Endothelial cell of umbilical vein (primary cell): ENCODE measurements at regions not wholly inside any gene's neighbourhood (a gene's known extent, or its start where the extent isn't known, plus 50 kb on each side); places are given as distances from the start of the nearest gene placed in this dataset.

Experiments used
- BruUV-seq: library from RNA; stranded (reverse); fragments of 400-500 nt; replicated peaks from 2 replicates; lab custom pipeline; 2021; lab: Mats Ljungman, UMichigan
- CTCF ChIA-PET: fragments of 300-600, 350-600 bp; sonication (Branson Sonifier 250); formaldehyde crosslinking; loops from one replicate; lab custom pipeline; 2021; ENCODE audit warnings: antibody characterized with exemption, inconsistent platforms; lab: Charles Lee
- POLR2A ChIA-PET: fragments of 300-600, 350-600 bp; sonication (Branson Sonifier 250); formaldehyde crosslinking; loops from one replicate; lab custom pipeline; 2021; ENCODE audit warnings: antibody characterized with exemption, inconsistent platforms; lab: Charles Lee
- DNase-seq: peaks from one replicate; pipeline ENCODE4 v3.0.0-alpha.2; 2011; ENCODE audit warnings: low read depth, low spot score
- FAIRE-seq: peaks from 2 replicates; lab custom pipeline; 2011; peaks lifted over from hg19 to GRCh38; lab: Jason Lieb, UNC
- H2AFZ ChIP-seq: 2 replicates; pipeline ENCODE4 v1.6.0; 2012; ENCODE audit warnings: low read depth, low read length, control low read depth, inconsistent platforms
- H3K27ac ChIP-seq: 2 replicates; pipeline ENCODE4 v1.5.1; 2011; ENCODE audit warnings: low read depth, mild to moderate bottlenecking, control low read depth, low read length, moderate library complexity; ENCODE audit not compliant: insufficient read depth
- H3K27me3 ChIP-seq, 2 experiments: 2 replicates each; pipeline versions ENCODE4 v1.6.0 to v1.6.1; 2011; ENCODE audit warnings: low read length in 2 of 2, mixed read lengths in 1 of 2; ENCODE audit not compliant: control insufficient read depth in 2 of 2, insufficient read depth in 2 of 2
- H3K36me3 ChIP-seq, 2 experiments: 2 replicates in 1 of 2; 3 replicates in 1 of 2; pipeline ENCODE4 v1.5.1; 2011; ENCODE audit warnings: low read length in 2 of 2, mild to moderate bottlenecking in 1 of 2, moderate library complexity in 1 of 2; ENCODE audit not compliant: control insufficient read depth in 2 of 2, insufficient read depth in 2 of 2; ENCODE audit errors: extremely low read depth in 1 of 2
- H3K4me1 ChIP-seq: 3 replicates; pipeline ENCODE4 v1.5.1; 2011; ENCODE audit warnings: mild to moderate bottlenecking, low read length; ENCODE audit not compliant: control insufficient read depth, insufficient read depth; ENCODE audit errors: extremely low read depth
- H3K4me2 ChIP-seq: 2 replicates; pipeline ENCODE4 v1.6.1; 2011; ENCODE audit warnings: low read length, control low read depth, mixed read lengths; ENCODE audit not compliant: insufficient read depth
- H3K4me3 ChIP-seq, 3 experiments: fragments of 200-600 bp in 1 of 3; sonication (generic), shearing (Covaris generic) in 1 of 3; replicated peaks in 1 of 3; 2 replicates each; pipeline ENCODE4 v1.5.1; 2011 to 2016; ENCODE audit warnings: control low read depth in 3 of 3, low read length in 3 of 3, mild to moderate bottlenecking in 2 of 3, inconsistent platforms in 1 of 3, low read depth in 1 of 3, moderate library complexity in 1 of 3; ENCODE audit not compliant: insufficient read depth in 1 of 3
- H3K79me2 ChIP-seq: 2 replicates; pipeline ENCODE4 v1.6.0; 2012; ENCODE audit warnings: low read length, inconsistent platforms; ENCODE audit not compliant: control insufficient read depth, insufficient read depth
- H3K9ac ChIP-seq: replicated peaks from 2 replicates; pipeline ENCODE3; 2011; ENCODE audit warnings: low read length, control low read depth; ENCODE audit not compliant: insufficient read depth; ENCODE audit errors: extremely low read depth
- H3K9me1 ChIP-seq: replicated peaks from 3 replicates; pipeline ENCODE4 v1.6.0; 2011; ENCODE audit warnings: mild to moderate bottlenecking, low read length; ENCODE audit not compliant: control insufficient read depth, insufficient read depth; ENCODE audit errors: extremely low read depth
- H3K9me3 ChIP-seq: replicated peaks from 2 replicates; pipeline ENCODE4 v1.5.1; 2012; ENCODE audit warnings: low read length, inconsistent platforms; ENCODE audit not compliant: control insufficient read depth, insufficient read depth
- H4K20me1 ChIP-seq: replicated peaks from 2 replicates; pipeline ENCODE3; 2011; ENCODE audit warnings: mild to moderate bottlenecking, low read length; ENCODE audit not compliant: control insufficient read depth, insufficient read depth; ENCODE audit errors: extremely low read depth
- CTCF ChIP-seq, 2 donors: IDR thresholded peaks; 1 replicate in 1 of 2; 2 replicates in 1 of 2; pipeline ENCODE4 v1.5.1; 2011; ENCODE audit warnings: low read length in 2 of 2, mild to moderate bottlenecking in 2 of 2, moderate library complexity in 2 of 2, control low read depth in 1 of 2, inconsistent platforms in 1 of 2, low read depth in 1 of 2; ENCODE audit not compliant: insufficient read depth in 1 of 2; ENCODE audit errors: extremely low read depth in 1 of 2
- EZH2 ChIP-seq: IDR thresholded peaks from 2 replicates; pipeline ENCODE4 v1.6.1; 2012; ENCODE audit warnings: borderline replicate concordance, low read depth, mild to moderate bottlenecking, moderate library complexity, low read length, inconsistent platforms; ENCODE audit not compliant: severe bottlenecking
- FOS ChIP-seq: IDR thresholded peaks from 2 replicates; pipeline ENCODE4 v1.6.1; 2011; ENCODE audit warnings: mild to moderate bottlenecking, low read length, moderate library complexity, borderline replicate concordance; ENCODE audit not compliant: insufficient read depth
- GATA2 ChIP-seq: IDR thresholded peaks from 2 replicates; pipeline ENCODE4 v1.7.0; 2011; ENCODE audit warnings: low read depth, mild to moderate bottlenecking, moderate library complexity, mixed read lengths, low read length; ENCODE audit not compliant: insufficient read length, insufficient read depth
- JUN ChIP-seq: IDR thresholded peaks from 2 replicates; pipeline ENCODE4 v1.6.1; 2011; ENCODE audit warnings: borderline replicate concordance, low read depth; ENCODE audit not compliant: insufficient read length, insufficient read depth
- MAX ChIP-seq: IDR thresholded peaks from 2 replicates; pipeline ENCODE4 v1.6.1; 2011; ENCODE audit not compliant: insufficient read depth, insufficient read length
- MYC ChIP-seq: IDR thresholded peaks from one replicate; pipeline ENCODE4 v1.6.1; 2011; ENCODE audit warnings: mild to moderate bottlenecking, low read depth, low read length
- POLR2A ChIP-seq: IDR thresholded peaks from 2 replicates; pipeline ENCODE4 v1.6.1; 2012; ENCODE audit warnings: low read depth, mild to moderate bottlenecking, control low read depth, low read length
- POLR2AphosphoS5 ChIP-seq: IDR thresholded peaks from 2 replicates; pipeline ENCODE4 v1.6.1; 2012; ENCODE audit warnings: low read depth, mild to moderate bottlenecking, control low read depth, low read length, moderate library complexity; ENCODE audit not compliant: insufficient read depth
- dilution Hi-C: fragments of 300-500 bp; cut with MboI; formaldehyde crosslinking; loops from one replicate; pipeline ENCODE4 v1.15.0; 2019; ENCODE audit warnings: low sequenced_read_pairs; ENCODE audit not compliant: extremely low pct_ligation_motif_present
- intact Hi-C: fragments of 100-400 bp; cut with micrococcal nuclease; formaldehyde crosslinking; loops from one replicate; pipeline ENCODE4 v1.10.0; 2022

GRCh38 chr14:65210118-65210821 lies 108.0 kb upstream of the MAX start:
- DNase-seq, result peak; percentile 23
- peak; percentile 80 for FAIRE-seq
- H3K79me2 ChIP-seq, result no peaks in the 10 kb centered on the region
- no peak overlapping the region for H3K4me2 ChIP-seq
- no peaks in the 10 kb centered on the region for H3K9me3 ChIP-seq
- ChIA-PET POLR2A (no interaction called here), CTCF (interaction anchor here (1.0 to 1.6 kb wide), 4 partner anchors 8 to 614 kb away, joined by 3 to 9 read pairs (median 4); no protein-coding TSS in a partner anchor)
- H2AFZ ChIP-seq, result peak overlapping the region; percentile 26
- no peak overlapping the region for H3K4me3 ChIP-seq
- no peak overlapping the region for H3K9ac ChIP-seq
- TF ChIP-seq GATA2 (peak; percentile 44), EZH2 (no peak), FOS (peak; percentile 33), POLR2AphosphoS5 (peak; percentile 21)
- no peak overlapping the region for H3K27ac ChIP-seq
- BruUV-seq, result no TSS peak
- H4K20me1 ChIP-seq, result no peaks in the 10 kb centered on the region
- H3K9me1 ChIP-seq, result no peaks in the 10 kb centered on the region
- peaks cover 21% of the 10 kb centered on the region for H3K4me1 ChIP-seq
- dilution Hi-C loops, result no loop called here
- no peaks in the 10 kb centered on the region for H3K27me3 ChIP-seq
- no peaks in the 10 kb centered on the region for H3K36me3 ChIP-seq
- intact Hi-C loops, result no loop called here

DNA sequence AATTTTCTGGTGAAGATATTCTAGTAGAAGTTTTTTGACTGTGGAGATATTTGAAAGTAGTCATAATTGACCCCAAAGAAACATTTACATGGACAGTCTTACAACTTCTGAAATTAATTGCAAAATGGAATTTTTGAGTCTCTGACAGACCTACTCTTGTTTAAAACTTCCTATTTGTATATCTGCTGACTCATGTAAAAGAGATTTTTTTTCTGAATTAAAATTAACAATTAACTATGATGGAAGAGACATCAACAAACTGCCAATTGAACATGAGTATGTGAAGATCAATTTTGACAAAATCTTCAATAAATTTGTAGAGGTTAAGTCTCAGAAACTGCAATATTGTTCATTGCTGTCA lies 108.5 kb upstream of the MAX start:
- dilution Hi-C loops (no loop called here), intact Hi-C loops (no loop called here)
- H3K4me1 ChIP-seq, result peaks cover 21% of the 10 kb centered on the region
- no peak overlapping the region for H3K4me3 ChIP-seq
- no peaks in the 10 kb centered on the region for H3K9me1 ChIP-seq
- H3K27ac ChIP-seq, result no peak overlapping the region
- DNase-seq (no peak), FAIRE-seq (no peak)
- peak overlapping the region; percentile 60 for H3K4me2 ChIP-seq
- no peaks in the 10 kb centered on the region for H4K20me1 ChIP-seq
- H2AFZ ChIP-seq, result no peak overlapping the region
- H3K9me3 ChIP-seq, result no peaks in the 10 kb centered on the region
- no peak overlapping the region for H3K9ac ChIP-seq
- no TSS peak for BruUV-seq
- TF ChIP-seq CTCF (IDR thresholded peaks at IDR 0.05; ENCODE audit: extremely low read depth in 1 of 2, insufficient read depth in 1 of 2, low read depth in 1 of 2, low read length in 2 of 2), result no peak
- no peak for TF ChIP-seq FOS
- no peak for TF ChIP-seq GATA2
- TF ChIP-seq MYC, result no peak
- TF ChIP-seq EZH2, result no peak
- no peak for TF ChIP-seq POLR2A
- no peak for TF ChIP-seq POLR2AphosphoS5
- no peak for TF ChIP-seq JUN
- no peak for TF ChIP-seq MAX
- H3K36me3 ChIP-seq, result no peaks in the 10 kb centered on the region
- ChIA-PET CTCF (interaction anchor here (0.8 to 1.6 kb wide), 6 partner anchors 8 to 622 kb away, joined by 3 to 9 read pairs (median 4); no protein-coding TSS in a partner anchor), POLR2A (no interaction called here)
- H3K27me3 ChIP-seq, result no peaks in the 10 kb centered on the region
- H3K79me2 ChIP-seq, result no peaks in the 10 kb centered on the region
